ENCODE measurements at regions not wholly inside any gene's neighbourhood (a gene's known extent, or its start where the extent isn't known, plus 50 kb on each side); places are given as distances from the start of the nearest gene placed in this dataset.

DNA sequence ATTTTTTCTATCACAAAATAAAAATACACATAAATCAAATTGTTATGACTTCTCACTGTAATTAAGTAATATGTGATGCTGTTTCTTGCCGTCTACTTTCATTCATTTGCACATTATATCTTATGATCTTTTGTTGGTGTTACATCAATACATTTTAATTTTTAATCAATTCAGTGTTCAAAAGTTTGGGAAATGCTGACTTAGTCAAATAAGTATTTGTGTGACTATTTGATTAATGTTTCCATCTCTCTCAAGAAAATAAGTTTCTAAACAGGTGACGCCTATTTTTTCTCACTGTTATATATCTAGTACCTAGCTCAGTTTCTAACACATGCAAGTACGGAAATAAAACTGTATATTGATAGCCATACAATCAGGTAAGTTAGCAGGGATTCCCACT, 329.5 kb upstream of the KIRREL3 start:
- TF ChIP-seq POLR2A (IDR thresholded peaks at IDR 0.05; ENCODE audit: low read depth, low read length) = no peak
- TF ChIP-seq RAD21 (IDR thresholded peaks at IDR 0.05; ENCODE audit: insufficient read depth, low read depth, low read length) = no peak
- no peak for TF ChIP-seq EZH2 (IDR thresholded peaks at IDR 0.05; ENCODE audit: borderline replicate concordance, control insufficient read depth, low read depth, low read length)
- TF ChIP-seq BMI1 (IDR thresholded peaks at IDR 0.05; ENCODE audit: borderline replicate concordance) = no peak

All from GM12878 (cell line).